Activated CD4-positive, CD25-positive, alpha-beta regulatory T cell treated with anti-CD3 and anti-CD28 coated beads, Interleukin-2, amount 50 U/mL, for 16 hours (primary cell): ENCODE measurements at regions not wholly inside any gene's neighbourhood (a gene's known extent, or its start where the extent isn't known, plus 50 kb on each side); places are given as distances from the start of the nearest gene placed in this dataset.

ENCODE experiments used
- DNase-seq: peaks from one replicate; pipeline ENCODE4 v3.0.0-alpha.2; 2020; ENCODE audit warnings: low read depth, low spot score

GRCh38 chr1:208538587-208538986 lies 294.4 kb upstream of the PLXNA2 start:
- DNase-seq, result no peak

GRCh38 chr1:208540724-208541123 lies 296.5 kb upstream of the PLXNA2 start:
- no peak for DNase-seq

- no peak for DNase-seq
Observed at GRCh38 chr1:208541225-208541855, 297.2 kb upstream of the PLXNA2 start.

GRCh38 chr1:208542309-208542708 lies 298.1 kb upstream of the PLXNA2 start:
- DNase-seq, result no peak

- DNase-seq, result no peak
Observed at GRCh38 chr1:208544053-208544452, 299.9 kb upstream of the PLXNA2 start.

- DNase-seq, result no peak
Observed at GRCh38 chr1:208544794-208545193, 300.6 kb upstream of the PLXNA2 start.

GRCh38 chr1:208551024-208551423 lies 306.8 kb upstream of the PLXNA2 start:
- DNase-seq, result no peak

GRCh38 chr1:208551633-208552320 lies 307.6 kb upstream of the PLXNA2 start:
- DNase-seq, result no peak

GRCh38 chr1:208552928-208553327 lies 308.7 kb upstream of the PLXNA2 start:
- no peak for DNase-seq

- no peak for DNase-seq
Observed at GRCh38 chr1:208556461-208556860, 312.3 kb upstream of the PLXNA2 start.

GRCh38 chr1:208557046-208557722 lies 313.0 kb upstream of the PLXNA2 start:
- no peak for DNase-seq

GRCh38 chr1:208557723-208558094 lies 313.5 kb upstream of the PLXNA2 start:
- no peak for DNase-seq

GRCh38 chr1:208559597-208560329 lies 315.6 kb upstream of the PLXNA2 start:
- no peak for DNase-seq

GRCh38 chr1:208562151-208562960 lies 318.2 kb upstream of the PLXNA2 start:
- DNase-seq, result no peak

GRCh38 chr1:208564466-208564865 lies 320.3 kb upstream of the PLXNA2 start:
- no peak for DNase-seq

- no peak for DNase-seq
Observed at GRCh38 chr1:208565756-208566440, 321.7 kb upstream of the PLXNA2 start.

- no peak for DNase-seq
Observed at GRCh38 chr1:208569181-208569580, 325.0 kb upstream of the PLXNA2 start.

GRCh38 chr1:208570362-208570761 lies 326.2 kb upstream of the PLXNA2 start:
- no peak for DNase-seq

GRCh38 chr1:208576425-208576824 lies 332.2 kb upstream of the PLXNA2 start:
- no peak for DNase-seq

- no peak for DNase-seq
Observed at GRCh38 chr1:208577381-208577905, 333.3 kb upstream of the PLXNA2 start.

GRCh38 chr1:208581209-208581608 lies 337.0 kb upstream of the PLXNA2 start:
- DNase-seq, result no peak
